ENCODE measurements at regions not wholly inside any gene's neighbourhood (a gene's known extent, or its start where the extent isn't known, plus 50 kb on each side); places are given as distances from the start of the nearest gene placed in this dataset.

DNA sequence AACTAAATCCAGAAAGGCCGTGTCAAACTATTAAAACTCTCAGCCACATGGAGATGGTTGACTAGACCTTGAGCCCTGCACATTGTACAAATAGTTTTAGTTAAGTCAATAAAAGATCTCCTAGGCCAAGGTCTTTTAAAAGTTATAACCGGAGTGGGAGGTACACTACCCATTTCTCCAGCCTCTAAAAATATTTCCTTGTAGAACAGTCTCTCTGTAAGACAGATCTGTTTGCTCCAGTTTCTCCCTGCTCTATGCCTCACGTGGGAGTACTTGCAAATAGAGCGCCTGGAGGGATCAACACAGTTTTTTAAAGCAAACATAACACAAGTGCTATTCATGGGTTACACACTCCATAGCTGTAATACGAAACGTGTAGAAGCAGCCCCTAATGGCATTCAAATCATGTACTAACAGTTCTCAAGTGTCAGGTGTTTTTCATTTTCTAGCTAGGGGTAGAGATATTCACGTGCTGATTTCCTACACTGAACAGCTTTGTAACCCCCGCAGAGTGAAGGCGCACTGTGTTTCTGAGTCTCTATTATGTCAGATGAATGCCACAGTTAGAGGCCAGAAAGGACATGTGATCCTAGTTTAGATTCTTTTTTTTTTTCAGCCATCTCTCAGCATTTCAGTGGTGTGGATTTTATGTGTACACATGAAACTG, 703.4 kb upstream of the GRAMD2B start:
- DNase-seq, result no peak
- in situ Hi-C loops (cut with HindIII; ENCODE audit: low pct_ligation_motif_present, low pct_unique_long_range_greater_than_20kb, low sequenced_read_pairs), result no loop called here

DNA sequence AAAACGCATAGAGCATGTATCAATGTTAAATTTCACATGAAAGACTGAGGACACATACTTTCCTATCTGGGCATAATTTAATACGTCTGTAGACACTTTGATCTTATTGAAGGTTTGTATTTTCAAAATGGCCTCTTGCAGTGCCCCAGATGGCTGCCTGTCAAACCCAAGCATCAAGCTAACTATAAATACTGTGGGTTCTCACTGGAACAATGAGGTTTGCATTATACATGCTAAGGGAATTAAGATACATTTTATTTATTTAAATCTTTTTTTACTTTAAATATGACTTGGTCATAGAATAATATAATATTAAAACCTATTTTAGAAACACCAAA, 702.9 kb upstream of the GRAMD2B start:
- in situ Hi-C loops (cut with HindIII; ENCODE audit: low pct_ligation_motif_present, low pct_unique_long_range_greater_than_20kb, low sequenced_read_pairs), result no loop called here
- no peak for DNase-seq

- no peak for DNase-seq
- in situ Hi-C loops (cut with HindIII; ENCODE audit: low pct_ligation_motif_present, low pct_unique_long_range_greater_than_20kb, low sequenced_read_pairs), result no loop called here
These were observed 702.5 kb upstream of the GRAMD2B start for GRCh38 chr5:125720721-125721120.

- in situ Hi-C loops (cut with HindIII; ENCODE audit: low pct_ligation_motif_present, low pct_unique_long_range_greater_than_20kb, low sequenced_read_pairs), result no loop called here
- DNase-seq, result no peak
These were observed 700.7 kb upstream of the GRAMD2B start for GRCh38 chr5:125722550-125722949.

GRCh38 chr5:125725691-125726090, 697.5 kb upstream of the GRAMD2B start:
- no peak for DNase-seq
- in situ Hi-C loops (cut with HindIII; ENCODE audit: low pct_ligation_motif_present, low pct_unique_long_range_greater_than_20kb, low sequenced_read_pairs), result no loop called here

DNA sequence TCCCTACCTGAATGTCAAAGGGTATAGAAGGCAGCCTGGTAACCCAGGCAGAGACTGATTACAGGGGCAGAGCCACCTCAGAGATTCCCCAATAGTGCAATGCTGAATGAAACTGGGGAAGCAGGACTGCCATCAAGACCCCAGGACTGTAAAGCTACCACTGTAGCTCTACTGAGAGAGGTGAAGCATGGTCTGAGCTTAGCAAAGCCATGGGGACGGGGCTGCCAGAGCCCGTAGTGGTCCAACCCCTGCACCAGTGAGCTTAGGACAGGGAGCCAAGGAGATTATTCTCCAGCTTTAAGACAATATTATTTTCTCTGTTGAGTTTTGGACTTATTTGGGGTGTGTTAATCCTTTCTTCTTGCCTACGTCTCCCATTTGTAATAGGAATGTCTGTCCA, 679.3 kb upstream of the GRAMD2B start:
- no peak for DNase-seq
- in situ Hi-C loops (cut with HindIII; ENCODE audit: low pct_ligation_motif_present, low pct_unique_long_range_greater_than_20kb, low sequenced_read_pairs), result no loop called here

GRCh38 chr5:125746917-125747316, 676.3 kb upstream of the GRAMD2B start:
- no peak for DNase-seq
- in situ Hi-C loops (cut with HindIII; ENCODE audit: low pct_ligation_motif_present, low pct_unique_long_range_greater_than_20kb, low sequenced_read_pairs), result no loop called here

- no peak for DNase-seq
- in situ Hi-C loops (cut with HindIII; ENCODE audit: low pct_ligation_motif_present, low pct_unique_long_range_greater_than_20kb, low sequenced_read_pairs), result no loop called here
These were observed 672.9 kb upstream of the GRAMD2B start for GRCh38 chr5:125750147-125750860.

DNA sequence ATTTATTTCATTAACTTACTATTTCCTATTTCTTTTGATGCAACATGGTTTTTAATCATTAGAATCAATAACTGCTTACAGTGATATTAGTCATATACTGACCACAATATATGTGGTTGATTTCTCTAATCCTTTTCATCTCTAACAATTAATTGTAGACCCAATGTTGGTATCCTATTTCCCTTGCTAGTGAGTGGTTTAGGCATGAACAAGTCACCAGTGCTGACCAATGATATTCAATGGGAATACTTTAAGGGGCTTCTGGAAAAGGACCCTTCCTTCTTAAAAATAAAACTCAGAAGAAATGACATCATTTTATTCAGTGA, 672.4 kb upstream of the GRAMD2B start:
- in situ Hi-C loops (cut with HindIII; ENCODE audit: low pct_ligation_motif_present, low pct_unique_long_range_greater_than_20kb, low sequenced_read_pairs), result no loop called here

GRCh38 chr5:125756456-125756855, 666.8 kb upstream of the GRAMD2B start:
- in situ Hi-C loops (cut with HindIII; ENCODE audit: low pct_ligation_motif_present, low pct_unique_long_range_greater_than_20kb, low sequenced_read_pairs), result no loop called here
- no peak for DNase-seq

More for the DNA sequence above, 672.4 kb upstream of the GRAMD2B start:
- no peak for DNase-seq

DNA sequence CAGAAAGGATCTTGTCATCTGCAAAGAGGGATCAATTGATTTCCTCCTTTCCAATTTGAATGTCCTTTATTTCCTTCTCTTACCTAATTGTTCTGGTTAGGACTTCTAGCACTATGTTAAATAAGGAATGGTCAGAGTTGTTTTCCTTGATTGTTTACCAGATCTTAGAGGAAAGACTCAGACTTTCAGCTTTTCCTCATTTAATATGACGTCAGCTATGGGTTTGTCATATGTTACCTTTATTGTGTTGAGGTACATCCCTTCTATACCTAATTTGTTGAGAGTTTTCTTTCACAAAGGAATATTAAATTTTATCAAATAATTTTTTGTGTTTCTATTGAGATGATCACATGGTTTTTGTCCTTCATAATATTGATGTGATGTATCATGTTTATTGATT, 656.5 kb upstream of the GRAMD2B start:
- no peak for DNase-seq
- in situ Hi-C loops (cut with HindIII; ENCODE audit: low pct_ligation_motif_present, low pct_unique_long_range_greater_than_20kb, low sequenced_read_pairs), result no loop called here

GRCh38 chr5:125775896-125776295, 647.3 kb upstream of the GRAMD2B start:
- in situ Hi-C loops (cut with HindIII; ENCODE audit: low pct_ligation_motif_present, low pct_unique_long_range_greater_than_20kb, low sequenced_read_pairs), result no loop called here
- DNase-seq, result no peak

DNA sequence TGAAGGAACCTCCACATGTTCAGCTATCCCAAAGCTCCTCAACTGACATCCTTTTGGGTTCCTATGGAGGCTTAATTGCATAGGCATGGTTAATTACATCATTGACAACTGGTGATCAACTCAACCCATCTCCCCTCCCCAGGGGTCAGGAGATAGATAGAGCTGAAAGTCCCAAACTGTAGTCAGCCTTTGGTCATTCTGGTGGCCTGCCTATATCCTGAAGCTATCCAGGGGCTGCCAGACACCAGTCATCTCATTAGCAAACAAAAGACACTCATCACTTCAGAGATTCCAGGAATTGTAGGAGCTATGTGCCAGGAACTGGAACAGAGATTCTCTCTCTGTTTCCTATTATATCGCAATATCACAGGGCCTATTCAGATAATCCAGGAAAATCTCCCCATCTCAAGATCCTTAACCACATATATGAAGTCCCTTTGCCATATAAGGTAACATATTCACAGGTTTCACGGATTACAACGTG, 646.5 kb upstream of the GRAMD2B start:
- DNase-seq, result no peak
- in situ Hi-C loops (cut with HindIII; ENCODE audit: low pct_ligation_motif_present, low pct_unique_long_range_greater_than_20kb, low sequenced_read_pairs), result no loop called here

GRCh38 chr5:125778791-125779190, 644.4 kb upstream of the GRAMD2B start:
- DNase-seq, result no peak
- in situ Hi-C loops (cut with HindIII; ENCODE audit: low pct_ligation_motif_present, low pct_unique_long_range_greater_than_20kb, low sequenced_read_pairs), result no loop called here

DNA sequence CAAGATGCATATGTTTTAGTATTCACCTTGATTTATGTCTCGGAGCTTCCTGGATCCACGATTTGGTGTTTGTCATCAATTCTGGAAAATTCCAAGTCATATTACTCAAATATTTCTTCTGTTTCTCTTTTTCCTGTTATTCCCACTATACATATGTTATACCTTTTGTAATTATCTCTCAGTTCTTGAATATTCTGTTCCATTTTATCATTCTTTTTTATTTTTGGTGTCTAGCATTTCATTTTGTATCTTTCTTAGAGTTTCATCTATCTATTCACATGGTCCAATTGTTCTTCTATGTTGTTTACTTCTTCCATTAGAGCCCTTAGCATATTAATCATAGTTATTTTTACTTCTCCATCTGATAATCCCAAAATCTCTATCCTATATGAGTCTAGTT, 637.8 kb upstream of the GRAMD2B start:
- no peak for DNase-seq
- in situ Hi-C loops (cut with HindIII; ENCODE audit: low pct_ligation_motif_present, low pct_unique_long_range_greater_than_20kb, low sequenced_read_pairs), result no loop called here

DNA sequence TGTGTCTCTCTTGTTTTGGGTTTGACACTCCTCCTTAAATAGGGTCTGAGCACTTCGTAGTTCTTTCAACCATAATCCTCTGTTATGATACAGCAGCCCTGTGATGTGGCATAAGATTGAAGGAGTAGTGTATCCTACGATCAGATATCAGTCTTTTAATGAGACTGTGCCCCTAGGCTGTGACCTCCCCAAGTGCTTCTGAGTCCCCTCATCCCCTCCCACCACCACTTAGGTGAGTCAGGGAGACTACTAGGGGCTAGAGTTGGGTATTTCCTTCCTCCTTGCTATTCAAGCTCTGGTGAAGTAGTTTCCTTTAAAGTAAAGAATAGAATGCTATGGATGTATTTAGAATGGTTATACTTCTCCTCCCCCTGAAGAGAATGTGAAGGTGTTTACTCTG, 637.2 kb upstream of the GRAMD2B start:
- no peak for DNase-seq
- in situ Hi-C loops (cut with HindIII; ENCODE audit: low pct_ligation_motif_present, low pct_unique_long_range_greater_than_20kb, low sequenced_read_pairs), result no loop called here

DNA sequence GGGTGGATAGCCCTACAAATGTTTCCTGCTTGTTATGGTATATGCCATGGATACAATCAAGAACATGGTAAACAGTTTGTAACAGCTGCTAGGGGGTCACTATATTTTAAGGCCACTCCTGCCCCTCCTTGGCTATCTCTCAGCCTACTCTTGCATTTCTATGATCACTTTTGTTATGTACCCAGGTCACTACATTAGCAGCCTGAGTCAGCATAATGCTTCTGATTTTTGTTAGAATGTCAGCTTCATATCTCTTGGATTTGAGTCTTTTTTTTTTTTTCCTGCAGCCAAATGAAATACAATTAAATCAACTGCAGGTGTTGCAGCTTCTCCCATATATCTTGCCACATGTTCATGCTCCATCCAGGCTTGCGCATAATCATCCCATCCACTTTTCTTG, 629.7 kb upstream of the GRAMD2B start:
- in situ Hi-C loops (cut with HindIII; ENCODE audit: low pct_ligation_motif_present, low pct_unique_long_range_greater_than_20kb, low sequenced_read_pairs), result no loop called here
- no peak for DNase-seq

DNA sequence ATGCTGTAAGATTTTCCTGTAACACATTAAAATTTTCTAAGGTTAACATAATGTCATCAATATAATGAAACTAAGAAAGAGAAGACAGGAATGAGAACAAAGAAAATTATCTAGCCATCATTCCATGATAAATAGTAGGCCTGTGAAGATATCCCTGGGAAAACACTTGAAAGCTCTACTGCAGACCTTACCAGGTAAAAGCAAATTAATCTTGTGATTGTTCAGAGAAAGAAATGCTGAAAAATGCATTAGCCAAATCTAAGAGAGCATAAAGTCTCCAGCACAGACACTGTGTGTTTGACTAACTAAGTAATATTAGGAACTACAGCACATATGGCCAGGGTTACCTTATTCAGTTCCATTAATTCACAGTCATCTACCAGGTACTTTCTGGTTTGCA, 628.3 kb upstream of the GRAMD2B start:
- in situ Hi-C loops (cut with HindIII; ENCODE audit: low pct_ligation_motif_present, low pct_unique_long_range_greater_than_20kb, low sequenced_read_pairs), result no loop called here
- DNase-seq, result no peak

- in situ Hi-C loops (cut with HindIII; ENCODE audit: low pct_ligation_motif_present, low pct_unique_long_range_greater_than_20kb, low sequenced_read_pairs), result no loop called here
- peak; percentile 43 for DNase-seq
These were observed 624.9 kb upstream of the GRAMD2B start for GRCh38 chr5:125798307-125798706.

- no peak for DNase-seq
- in situ Hi-C loops (cut with HindIII; ENCODE audit: low pct_ligation_motif_present, low pct_unique_long_range_greater_than_20kb, low sequenced_read_pairs), result no loop called here
These were observed 610.6 kb upstream of the GRAMD2B start for GRCh38 chr5:125812651-125813050.
